Left ventricle myocardium inferior (tissue), 1 donor: ENCODE measurements at regions not wholly inside any gene's neighbourhood (a gene's known extent, or its start where the extent isn't known, plus 50 kb on each side); places are given as distances from the start of the nearest gene placed in this dataset.

Experiments used
- DNase-seq: peaks from one replicate; pipeline ENCODE4 v3.0.0-alpha.2; 2020
- H3K27ac ChIP-seq: fragments of 200-600 bp; replicated peaks from 2 replicates; pipeline ENCODE4 v1.8.0; 2021
- H3K27me3 ChIP-seq: fragments of 200-600 bp; 2 replicates; pipeline ENCODE4 v1.8.0; 2021; ENCODE audit warnings: low read depth
- H3K36me3 ChIP-seq: fragments of 200-600 bp; 2 replicates; pipeline ENCODE4 v1.8.0; 2021
- H3K4me1 ChIP-seq: fragments of 200-600 bp; 2 replicates; pipeline ENCODE4 v1.8.0; 2021
- H3K4me3 ChIP-seq: fragments of 200-600 bp; 2 replicates; pipeline ENCODE4 v1.8.0; 2021; ENCODE audit warnings: mild to moderate bottlenecking, moderate library complexity
- H3K9me3 ChIP-seq: fragments of 200-600 bp; replicated peaks from 2 replicates; pipeline ENCODE4 v1.8.0; 2021
- intact Hi-C: fragments of 100-400 bp; cut with micrococcal nuclease; formaldehyde crosslinking; loops from one replicate; pipeline ENCODE4 v1.11.0; 2022
- TF ChIP-seq, protein P1 (sequence below): fragments of 200-600 bp; IDR thresholded peaks from 2 replicates; pipeline ENCODE4 v1.8.0; 2021; ENCODE audit warnings: antibody characterized with exemption, mild to moderate bottlenecking, borderline replicate concordance
- donor health status: DM: no; HTN: yes; CAD: no; lungs with severe emphysema.

DNA sequence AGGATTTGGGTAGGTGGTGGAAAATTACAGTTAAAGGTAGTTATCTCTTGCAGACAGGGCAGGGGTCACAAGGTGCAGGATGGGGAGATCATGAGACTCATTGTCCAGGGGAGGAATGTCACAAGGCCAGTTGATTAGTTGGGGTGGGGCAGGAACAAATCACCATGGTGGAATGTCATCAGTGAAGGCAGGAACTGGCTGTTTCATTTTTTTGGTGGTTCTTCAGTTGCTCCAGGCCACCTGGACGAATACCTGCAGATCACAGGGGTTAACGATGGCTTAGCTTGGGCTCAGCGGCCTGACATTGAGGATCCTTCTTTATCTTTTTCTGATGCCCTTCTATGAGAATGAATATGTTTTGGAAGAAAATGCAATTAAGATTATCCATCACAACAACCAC is 87.1 kb downstream of the KPNA2 start:
- no peak overlapping the region for H3K27ac ChIP-seq
- intact Hi-C loops, result no loop called here
- no peak for DNase-seq
- TF ChIP-seq, protein P1, sequence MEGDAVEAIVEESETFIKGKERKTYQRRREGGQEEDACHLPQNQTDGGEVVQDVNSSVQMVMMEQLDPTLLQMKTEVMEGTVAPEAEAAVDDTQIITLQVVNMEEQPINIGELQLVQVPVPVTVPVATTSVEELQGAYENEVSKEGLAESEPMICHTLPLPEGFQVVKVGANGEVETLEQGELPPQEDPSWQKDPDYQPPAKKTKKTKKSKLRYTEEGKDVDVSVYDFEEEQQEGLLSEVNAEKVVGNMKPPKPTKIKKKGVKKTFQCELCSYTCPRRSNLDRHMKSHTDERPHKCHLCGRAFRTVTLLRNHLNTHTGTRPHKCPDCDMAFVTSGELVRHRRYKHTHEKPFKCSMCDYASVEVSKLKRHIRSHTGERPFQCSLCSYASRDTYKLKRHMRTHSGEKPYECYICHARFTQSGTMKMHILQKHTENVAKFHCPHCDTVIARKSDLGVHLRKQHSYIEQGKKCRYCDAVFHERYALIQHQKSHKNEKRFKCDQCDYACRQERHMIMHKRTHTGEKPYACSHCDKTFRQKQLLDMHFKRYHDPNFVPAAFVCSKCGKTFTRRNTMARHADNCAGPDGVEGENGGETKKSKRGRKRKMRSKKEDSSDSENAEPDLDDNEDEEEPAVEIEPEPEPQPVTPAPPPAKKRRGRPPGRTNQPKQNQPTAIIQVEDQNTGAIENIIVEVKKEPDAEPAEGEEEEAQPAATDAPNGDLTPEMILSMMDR, result no peak
- no peaks in the 10 kb centered on the region for H3K27me3 ChIP-seq
- no peak overlapping the region for H3K4me3 ChIP-seq
- peaks cover 3% of the 10 kb centered on the region for H3K4me1 ChIP-seq
- H3K36me3 ChIP-seq, result peaks cover 77% of the 10 kb centered on the region
- no peaks in the 10 kb centered on the region for H3K9me3 ChIP-seq

GRCh38 chr17:68125111-68125870 is 89.8 kb downstream of the KPNA2 start:
- intact Hi-C loops, result no loop called here
- no peak overlapping the region for H3K27ac ChIP-seq
- H3K36me3 ChIP-seq, result peaks cover 62% of the 10 kb centered on the region
- no peaks in the 10 kb centered on the region for H3K9me3 ChIP-seq
- peaks cover 30% of the 10 kb centered on the region for H3K4me1 ChIP-seq
- no peak for DNase-seq
- no peaks in the 10 kb centered on the region for H3K27me3 ChIP-seq
- TF ChIP-seq, protein P1, result no peak
- no peak overlapping the region for H3K4me3 ChIP-seq

- H3K4me1 ChIP-seq, result peaks cover 33% of the 10 kb centered on the region
- intact Hi-C loops, result no loop called here
- DNase-seq, result no peak
- TF ChIP-seq, protein P1, result no peak
- H3K27me3 ChIP-seq, result no peaks in the 10 kb centered on the region
- H3K27ac ChIP-seq, result no peak overlapping the region
- no peak overlapping the region for H3K4me3 ChIP-seq
- peaks cover 60% of the 10 kb centered on the region for H3K36me3 ChIP-seq
- no peaks in the 10 kb centered on the region for H3K9me3 ChIP-seq
Measured at GRCh38 chr17:68127914-68128313, 92.4 kb downstream of the KPNA2 start.

GRCh38 chr17:68131456-68131855 is 95.9 kb downstream of the KPNA2 start:
- no peak for DNase-seq
- peaks cover 46% of the 10 kb centered on the region for H3K4me1 ChIP-seq
- H3K27me3 ChIP-seq, result no peaks in the 10 kb centered on the region
- no peak overlapping the region for H3K4me3 ChIP-seq
- H3K9me3 ChIP-seq, result no peaks in the 10 kb centered on the region
- intact Hi-C loops, result no loop called here
- H3K27ac ChIP-seq, result no peak overlapping the region
- TF ChIP-seq, protein P1, result no peak
- peaks cover 44% of the 10 kb centered on the region for H3K36me3 ChIP-seq

DNA sequence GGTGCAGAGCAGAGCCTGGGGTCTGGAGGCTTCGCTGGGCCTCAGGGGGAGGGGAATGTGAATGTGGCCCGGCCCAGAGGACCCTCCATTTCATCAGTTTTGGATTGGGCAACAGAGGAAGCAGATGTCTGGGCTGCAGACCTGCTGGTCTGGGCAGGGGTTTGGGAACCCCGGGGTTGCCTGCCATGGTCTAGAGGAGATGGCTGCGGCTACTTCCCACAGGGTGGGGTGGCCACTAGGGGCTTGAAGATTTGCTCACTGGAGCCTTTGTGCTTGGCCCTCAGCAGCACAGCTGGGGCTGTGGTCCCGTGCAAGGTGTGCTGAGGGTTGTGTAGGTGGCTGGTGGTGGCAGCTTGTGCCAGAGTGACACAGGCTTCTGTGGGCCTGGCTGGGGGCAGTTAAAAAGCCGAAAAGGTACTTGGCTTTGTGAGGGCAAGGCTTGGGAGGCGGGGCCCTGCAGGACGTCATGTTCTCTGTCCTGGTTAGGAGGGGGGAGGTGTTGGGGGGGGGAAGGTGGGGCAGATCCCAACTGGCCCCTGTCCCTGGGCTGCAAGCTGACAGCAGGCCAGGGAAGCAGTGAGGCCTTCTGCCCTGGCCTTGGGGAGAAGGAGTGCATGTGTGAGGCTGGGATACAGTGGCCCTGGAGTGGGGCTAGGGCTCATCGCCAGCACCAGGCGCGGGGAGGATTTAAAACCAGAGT is 98.0 kb downstream of the KPNA2 start:
- TF ChIP-seq, protein P1, result peak; percentile 16
- Histone ChIP-seq H3K36me3 (peaks cover 25% of the 10 kb centered on the region), H3K9me3 (no peaks in the 10 kb centered on the region), H3K27ac (peak overlapping the region; percentile 72), H3K4me1 (peaks cover 34% of the 10 kb centered on the region), H3K4me3 (no peak overlapping the region), H3K27me3 (no peaks in the 10 kb centered on the region)
- intact Hi-C loops, result no loop called here
- DNase-seq, result peak; percentile 41
